T47D (cell line): ENCODE measurements at regions not wholly inside any gene's neighbourhood (a gene's known extent, or its start where the extent isn't known, plus 50 kb on each side); places are given as distances from the start of the nearest gene placed in this dataset.

ENCODE experiments used
- DNase-seq, 2 experiments: peaks; one replicate each; pipeline versions ENCODE4 v3.0.0 to v3.0.0-alpha.2; 2011 to 2012; ENCODE audit warnings: low read depth in 1 of 2, low spot score in 1 of 2
- JUND ChIP-seq: IDR thresholded peaks from 2 replicates; pipeline ENCODE4 v1.6.1; 2012; ENCODE audit warnings: low read depth
- in situ Hi-C: cut with HindIII; loops from 2 replicates; pipeline ENCODE4 v1.10.0; 2016; ENCODE audit warnings: low sequenced_read_pairs, low pct_unique_long_range_greater_than_20kb

DNA sequence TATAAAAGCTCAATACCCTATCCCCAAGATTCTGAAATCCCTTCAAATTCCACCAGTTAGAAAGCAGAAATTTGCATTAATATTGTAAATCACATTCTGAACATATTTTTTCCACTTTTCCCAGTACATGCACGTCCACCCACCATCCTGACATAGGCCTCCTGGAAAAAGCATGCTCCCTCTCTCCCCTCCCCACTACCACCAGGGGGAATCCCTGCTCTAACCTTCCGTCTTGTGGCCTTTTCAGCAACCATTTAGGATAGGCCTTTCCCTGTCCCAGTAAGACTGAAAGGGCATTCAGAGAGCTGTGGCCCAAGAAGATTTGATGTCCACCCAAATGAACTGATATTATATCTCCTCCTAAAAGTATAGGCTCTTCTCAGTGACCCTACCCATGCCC is 182.1 kb downstream of the ARRDC4 start:
- TF ChIP-seq JUND, result no peak
- in situ Hi-C loops, result no loop called here
- DNase-seq, result no peak

DNA sequence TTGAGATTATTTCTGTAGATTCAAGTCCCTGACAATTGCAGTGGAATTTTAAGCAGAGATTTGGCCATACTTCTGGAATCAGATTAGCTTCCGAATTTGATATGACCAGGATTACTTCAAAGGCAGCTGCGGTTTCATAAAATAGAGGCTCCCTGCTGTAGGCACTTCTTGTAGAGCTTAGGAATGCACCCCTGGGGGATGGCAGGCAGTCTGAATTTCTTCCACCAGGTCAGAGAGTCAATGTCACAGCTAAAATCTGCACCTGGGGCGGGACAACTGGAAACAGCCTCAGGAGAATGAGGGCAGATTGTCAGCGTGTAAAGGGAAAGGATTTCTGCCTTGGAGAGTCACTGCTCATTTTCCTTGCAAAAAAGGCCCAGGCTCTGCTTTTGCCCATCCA is 182.6 kb downstream of the ARRDC4 start:
- TF ChIP-seq JUND, result no peak
- DNase-seq, result no peak
- in situ Hi-C loops, result no loop called here

GRCh38 chr15:98144388-98144787 is 183.9 kb downstream of the ARRDC4 start:
- in situ Hi-C loops, result no loop called here
- no peak for DNase-seq
- no peak for TF ChIP-seq JUND

- no peak for TF ChIP-seq JUND
- no peak for DNase-seq
- in situ Hi-C loops, result no loop called here
Measured at GRCh38 chr15:98146031-98146820, 185.7 kb downstream of the ARRDC4 start.

DNA sequence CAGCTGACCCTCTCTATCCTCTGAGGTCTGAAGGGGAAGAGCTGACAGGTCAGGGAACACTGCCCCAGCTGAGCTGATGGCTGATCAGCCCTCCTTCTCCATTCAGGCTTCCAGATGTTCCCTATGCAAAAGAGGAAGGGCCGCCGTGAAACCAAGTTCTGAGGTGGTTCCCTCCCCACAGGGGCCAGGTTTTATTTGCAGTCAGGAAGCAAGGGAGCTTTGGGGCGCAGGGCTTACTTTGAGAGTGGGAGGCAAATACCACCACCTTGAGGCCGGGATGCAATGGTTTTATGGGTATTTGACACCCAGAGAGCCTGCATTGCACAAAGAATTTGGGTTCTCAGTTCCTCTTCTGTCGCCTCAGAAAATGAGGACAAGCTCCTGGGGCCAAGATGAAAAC is 186.9 kb downstream of the ARRDC4 start:
- in situ Hi-C loops, result no loop called here
- TF ChIP-seq JUND, result no peak
- no peak for DNase-seq

GRCh38 chr15:98150084-98150483 is 189.6 kb downstream of the ARRDC4 start:
- in situ Hi-C loops, result no loop called here

GRCh38 chr15:98150536-98150935 is 190.0 kb downstream of the ARRDC4 start:
- no peak for TF ChIP-seq JUND
- no peak for DNase-seq
- in situ Hi-C loops, result no loop called here

More at GRCh38 chr15:98150084-98150483, 189.6 kb downstream of the ARRDC4 start:
- DNase-seq, result no peak
- TF ChIP-seq JUND, result no peak

DNA sequence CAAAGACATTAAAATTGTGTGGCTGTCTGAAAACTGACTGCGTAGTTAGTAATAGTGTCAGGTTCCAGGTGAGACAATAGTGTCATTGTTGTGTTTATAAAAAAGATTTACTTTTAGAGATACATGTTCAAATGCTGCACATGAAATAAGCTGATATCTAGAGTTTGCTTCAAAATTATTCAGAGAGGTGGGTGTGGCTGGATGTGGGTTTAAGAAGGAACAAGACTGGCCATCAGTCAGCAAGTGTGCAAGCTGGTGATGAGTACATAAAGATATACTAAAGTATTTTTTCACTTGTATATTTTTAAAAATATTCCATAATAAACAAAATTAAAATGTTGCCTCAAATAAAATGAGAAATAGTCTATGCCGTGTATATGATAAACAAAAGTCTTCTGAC is 190.6 kb downstream of the ARRDC4 start:
- no peak for DNase-seq
- TF ChIP-seq JUND, result no peak
- in situ Hi-C loops, result no loop called here

GRCh38 chr15:98152156-98152555 is 191.7 kb downstream of the ARRDC4 start:
- in situ Hi-C loops, result no loop called here
- no peak for DNase-seq
- no peak for TF ChIP-seq JUND

DNA sequence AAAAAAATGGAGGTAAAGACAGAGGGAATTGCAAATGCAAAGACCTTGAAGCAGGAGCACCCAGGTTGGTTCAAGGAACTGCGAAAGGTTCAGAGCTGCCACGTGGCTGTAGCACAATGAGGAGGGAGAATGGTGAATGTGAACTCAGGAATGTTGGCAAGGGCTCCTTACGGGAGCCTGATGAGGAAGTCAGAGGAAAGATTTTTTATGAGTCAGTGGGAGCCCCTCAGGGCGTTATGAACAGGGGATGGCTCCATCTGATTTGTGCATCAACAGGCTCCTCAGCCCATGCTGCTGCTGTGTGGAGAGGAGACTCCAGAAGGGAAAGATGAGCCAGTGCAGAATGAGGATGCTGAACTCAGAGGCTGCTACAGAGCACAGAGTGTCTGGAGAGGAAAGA is 194.4 kb downstream of the ARRDC4 start:
- in situ Hi-C loops, result no loop called here
- no peak for TF ChIP-seq JUND
- DNase-seq, result peak in 1 of 2 experiments; percentile 13

DNA sequence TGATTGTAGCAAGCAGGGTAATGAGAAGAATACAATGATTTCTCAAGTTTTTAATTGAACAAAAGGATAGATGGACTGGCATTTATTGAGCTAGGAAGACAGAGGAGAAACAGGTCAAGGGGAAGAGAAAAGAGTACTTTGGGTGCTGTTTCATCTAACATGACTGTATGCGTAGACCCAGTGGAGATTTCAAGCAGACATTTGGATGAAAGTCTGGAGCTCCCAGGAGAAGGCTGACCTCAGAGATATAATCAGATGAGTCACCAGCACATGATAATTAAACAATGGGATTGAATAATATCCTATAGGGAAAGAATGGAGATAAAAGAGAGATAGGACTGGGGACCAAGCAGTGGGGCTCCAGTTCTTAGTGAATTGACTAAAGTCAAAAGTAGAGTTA is 194.9 kb downstream of the ARRDC4 start:
- DNase-seq, result no peak
- in situ Hi-C loops, result no loop called here
- no peak for TF ChIP-seq JUND

- no peak for TF ChIP-seq JUND
- in situ Hi-C loops, result no loop called here
- DNase-seq, result no peak
Measured at GRCh38 chr15:98160236-98160635, 199.7 kb downstream of the ARRDC4 start.

DNA sequence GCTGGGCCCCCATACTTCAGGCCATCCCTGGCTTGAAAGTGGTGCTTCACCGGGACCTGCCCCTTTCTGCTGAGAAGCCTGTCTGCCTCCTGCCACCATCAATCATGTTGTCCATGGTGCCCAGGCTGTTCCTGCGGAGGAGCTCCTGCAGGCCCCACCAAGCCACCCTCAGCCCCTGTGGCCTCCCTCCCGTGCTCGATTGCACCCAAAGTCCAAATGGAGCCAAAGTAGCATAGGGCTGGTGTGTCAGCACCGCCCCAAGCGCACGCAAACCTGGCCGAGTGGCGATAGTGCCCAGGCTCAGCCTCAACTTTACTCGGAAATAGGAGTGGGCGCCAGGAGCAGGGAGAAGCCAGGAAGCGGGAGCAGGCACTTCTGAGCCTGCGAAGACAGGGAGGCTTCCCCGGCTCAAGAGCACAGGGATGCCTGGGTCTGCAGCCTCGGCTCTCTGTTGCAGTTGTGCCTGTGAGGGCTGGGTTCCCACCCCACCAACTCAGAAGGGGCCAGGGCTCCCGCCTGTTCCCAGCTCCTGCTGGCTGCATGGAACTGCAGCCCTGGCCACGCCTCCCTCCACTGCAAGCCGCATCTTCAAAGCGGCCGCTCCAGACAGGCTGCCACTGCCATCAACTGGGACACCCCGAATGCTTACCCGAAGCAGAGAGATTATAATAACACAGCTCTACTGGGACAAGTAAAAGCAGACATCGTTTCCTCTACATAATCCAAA is 203.0 kb downstream of the ARRDC4 start:
- no peak for TF ChIP-seq JUND
- in situ Hi-C loops, result no loop called here
- no peak for DNase-seq
